ENCODE measurements at regions not wholly inside any gene's neighbourhood (a gene's known extent, or its start where the extent isn't known, plus 50 kb on each side); places are given as distances from the start of the nearest gene placed in this dataset.

DNA sequence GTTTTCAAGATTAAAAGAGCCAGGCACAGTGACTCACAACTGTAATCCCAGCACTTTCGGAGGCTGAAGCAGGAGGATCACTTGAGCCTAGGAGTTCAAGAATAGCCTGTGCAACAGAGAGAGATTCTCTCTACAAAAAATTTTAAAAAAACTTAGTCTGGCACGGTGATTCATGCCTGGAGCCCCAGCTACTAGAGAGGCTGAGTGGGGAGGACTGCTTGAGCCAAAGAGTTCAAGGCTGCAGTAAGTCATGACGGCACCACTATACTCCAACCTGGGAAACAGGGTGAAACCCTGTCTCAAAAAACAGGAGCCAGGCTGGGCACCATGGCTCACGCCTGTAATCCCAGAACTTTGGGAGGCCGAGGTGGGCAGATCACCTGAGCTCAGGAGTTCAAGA is 86.6 kb upstream of the KCTD7 start:
- H3K27ac ChIP-seq (ENCODE audit: insufficient read depth, low read length), result no peak overlapping the region
- BruUV-seq (replicated peaks), result no TSS peak
- no peak overlapping the region for H4K5ac ChIP-seq (ENCODE audit: low read depth, low read length)
- ChIA-PET CTCF (no interaction called here), POLR2A (ENCODE audit: unreplicated experiment) (no interaction called here)
- H3K79me1 ChIP-seq (ENCODE audit: low read depth in 1 of 2, low read length in 2 of 2), result peaks cover 24 to 72% of the 10 kb centered on the region in 2 experiments
- intact Hi-C loops (cut with micrococcal nuclease), result no loop called here
- H3K23ac ChIP-seq (ENCODE audit: low read depth, low read length), result no peak overlapping the region
- H3K4ac ChIP-seq (ENCODE audit: low read depth, low read length), result no peak overlapping the region
- in situ Hi-C loops (cut with MboI; ENCODE audit: low sequenced_read_pairs), result no loop called here
- peaks cover 6% of the 10 kb centered on the region; the same call in 1 of the 2 replicates for H4K20me1 ChIP-seq (ENCODE audit: insufficient read depth, low read length)
- no peak overlapping the region for H4K91ac ChIP-seq (ENCODE audit: insufficient read depth, low read depth, low read length)
- no peak overlapping the region for H2BK5ac ChIP-seq (ENCODE audit: low read depth, low read length, poor library complexity, severe bottlenecking)
- peaks cover 4% of the 10 kb centered on the region; the same call in 1 of the 2 replicates for H3K4me1 ChIP-seq (ENCODE audit: control insufficient read depth, insufficient read depth, low read length)
- no peak overlapping the region for H2BK120ac ChIP-seq (ENCODE audit: low read depth, low read length)
- H3K18ac ChIP-seq (ENCODE audit: low read depth, low read length), result no peak overlapping the region
- no peak overlapping the region for H2AFZ ChIP-seq (replicated peaks; ENCODE audit: low read length, poor library complexity)
- DNase-seq (no peak), ATAC-seq (ENCODE audit: low read depth) (no peak)
- 83% methylated on average over 1 of the region's 5 CpGs; no CpG with 5 or more reads in 1 of the 2 experiments for WGBS, 2 experiments (ENCODE audit: extremely low coverage in 2 of 2, insufficient read length in 1 of 2)
- no peak overlapping the region for H2AK9ac ChIP-seq (replicated peaks; ENCODE audit: low read depth, low read length, poor library complexity)
- peaks cover 11% of the 10 kb centered on the region for H3K9me1 ChIP-seq (ENCODE audit: insufficient read depth, low read length)
- no peak overlapping the region for H2AK5ac ChIP-seq (ENCODE audit: low read depth, low read length)
- no peak overlapping the region for H3K4me2 ChIP-seq (ENCODE audit: low read depth, low read length)
- H3K9ac ChIP-seq (ENCODE audit: low read depth, low read length), result no peak overlapping the region
- H3K56ac ChIP-seq (ENCODE audit: extremely low read depth, insufficient read depth, low read length), result no peak overlapping the region
- H3K4me3 ChIP-seq (ENCODE audit: insufficient read depth, low read depth, low read length), result no peak overlapping the region
- TF ChIP-seq POLR2A (IDR thresholded peaks at IDR 0.05; ENCODE audit: low read depth, low read length), result no peak
- TF ChIP-seq, protein P1, sequence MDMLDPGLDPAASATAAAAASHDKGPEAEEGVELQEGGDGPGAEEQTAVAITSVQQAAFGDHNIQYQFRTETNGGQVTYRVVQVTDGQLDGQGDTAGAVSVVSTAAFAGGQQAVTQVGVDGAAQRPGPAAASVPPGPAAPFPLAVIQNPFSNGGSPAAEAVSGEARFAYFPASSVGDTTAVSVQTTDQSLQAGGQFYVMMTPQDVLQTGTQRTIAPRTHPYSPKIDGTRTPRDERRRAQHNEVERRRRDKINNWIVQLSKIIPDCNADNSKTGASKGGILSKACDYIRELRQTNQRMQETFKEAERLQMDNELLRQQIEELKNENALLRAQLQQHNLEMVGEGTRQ (IDR thresholded peaks at IDR 0.05; ENCODE audit: low read depth, low read length), result no peak
- no peak for TF ChIP-seq RAD21 (IDR thresholded peaks at IDR 0.05; ENCODE audit: low read length)
- no peak for TF ChIP-seq FOS (IDR thresholded peaks at IDR 0.05; ENCODE audit: low read depth, low read length)
- no peak for TF ChIP-seq CHD1 (IDR thresholded peaks at IDR 0.05; ENCODE audit: low read depth, low read length)
- TF ChIP-seq BHLHE40 (IDR thresholded peaks at IDR 0.05; ENCODE audit: low read depth, low read length), result no peak
- no peak for TF ChIP-seq MXI1 (IDR thresholded peaks at IDR 0.05; ENCODE audit: borderline replicate concordance, low read depth, low read length)
- no peak overlapping the region for H4K8ac ChIP-seq (ENCODE audit: low read depth in 2 of 2, low read length in 2 of 2)
- no peak overlapping the region for H3K14ac ChIP-seq (replicated peaks; ENCODE audit: low read depth, low read length)
- H2BK20ac ChIP-seq (ENCODE audit: low read depth, low read length), result no peak overlapping the region
- dilution Hi-C loops (cut with HindIII; ENCODE audit: low sequenced_read_pairs, unreplicated experiment), result no loop called here
- H3K36me3 ChIP-seq (ENCODE audit: control insufficient read depth, insufficient read depth, low read length), result peaks cover 30% of the 10 kb centered on the region
- H3K9me3 ChIP-seq (ENCODE audit: control insufficient read depth, insufficient read depth, low read length), result no peaks in the 10 kb centered on the region
- H2BK15ac ChIP-seq (ENCODE audit: low read depth, low read length), result no peak overlapping the region
- H3K27me3 ChIP-seq (ENCODE audit: control insufficient read depth, insufficient read depth, low read length), result no peaks in the 10 kb centered on the region
